ENCODE measurements at regions not wholly inside any gene's neighbourhood (a gene's known extent, or its start where the extent isn't known, plus 50 kb on each side); places are given as distances from the start of the nearest gene placed in this dataset.

- ATAC-seq (ENCODE audit: low read depth) (peak; percentile 83), DNase-seq (peak; percentile 84)
- Histone ChIP-seq H2BK20ac (ENCODE audit: low read depth, low read length) (no peak overlapping the region), H4K5ac (ENCODE audit: low read depth, low read length) (no peak overlapping the region), H3K27me3 (ENCODE audit: control insufficient read depth, insufficient read depth, low read length) (peaks cover 9% of the 10 kb centered on the region; the same call in 1 of the 2 replicates), H3K27ac (ENCODE audit: insufficient read depth, low read length) (no peak overlapping the region), H3K23ac (ENCODE audit: low read depth, low read length) (no peak overlapping the region), H3K4me3 (ENCODE audit: insufficient read depth, low read depth, low read length) (no peak overlapping the region), H3K18ac (ENCODE audit: low read depth, low read length) (no peak overlapping the region), H3K4ac (ENCODE audit: low read depth, low read length) (no peak overlapping the region), H3K4me1 (ENCODE audit: control insufficient read depth, insufficient read depth, low read length) (no peaks in the 10 kb centered on the region; the same call in 1 of the 2 replicates), H2BK120ac (ENCODE audit: low read depth, low read length) (no peak overlapping the region), H3K9ac (ENCODE audit: low read depth, low read length) (no peak overlapping the region), H2AFZ (replicated peaks; ENCODE audit: low read length, poor library complexity) (no peak overlapping the region), H3K56ac (ENCODE audit: extremely low read depth, insufficient read depth, low read length) (no peak overlapping the region), H4K91ac (ENCODE audit: insufficient read depth, low read depth, low read length) (no peak overlapping the region), H3K79me1 (ENCODE audit: low read depth in 1 of 2, low read length in 2 of 2) (no peaks in the 10 kb centered on the region), H2BK15ac (ENCODE audit: low read depth, low read length) (no peak overlapping the region), H3K14ac (replicated peaks; ENCODE audit: low read depth, low read length) (no peak overlapping the region), H3K9me1 (ENCODE audit: insufficient read depth, low read length) (no peaks in the 10 kb centered on the region), H3K9me3 (ENCODE audit: control insufficient read depth, insufficient read depth, low read length) (no peaks in the 10 kb centered on the region), H4K8ac (ENCODE audit: low read depth in 2 of 2, low read length in 2 of 2) (no peak overlapping the region), H2BK5ac (ENCODE audit: low read depth, low read length, poor library complexity, severe bottlenecking) (no peak overlapping the region), H2AK5ac (ENCODE audit: low read depth, low read length) (no peak overlapping the region), H2AK9ac (replicated peaks; ENCODE audit: low read depth, low read length, poor library complexity) (no peak overlapping the region), H4K20me1 (ENCODE audit: insufficient read depth, low read length) (no peaks in the 10 kb centered on the region), H3K4me2 (ENCODE audit: low read depth, low read length) (no peak overlapping the region), H3K36me3 (ENCODE audit: control insufficient read depth, insufficient read depth, low read length) (no peaks in the 10 kb centered on the region)
- ChIA-PET POLR2A (ENCODE audit: unreplicated experiment) (interaction anchor here (0.6 kb wide), 1 partner anchor 869 kb away, joined by 5 read pairs; no protein-coding TSS in a partner anchor), CTCF (no interaction called here)
- BruUV-seq (replicated peaks): no TSS peak
- intact Hi-C loops (cut with micrococcal nuclease): no loop called here
- WGBS, 2 experiments (ENCODE audit: extremely low coverage in 2 of 2, insufficient read length in 1 of 2): 17% methylated on average over 1 of the region's 4 CpGs; no CpG with 5 or more reads in 1 of the 2 experiments
- dilution Hi-C loops (cut with HindIII; ENCODE audit: low sequenced_read_pairs, unreplicated experiment): no loop called here
- TF ChIP-seq CEBPB (IDR thresholded peaks at IDR 0.05; ENCODE audit: low read depth, low read length) (peak; percentile 42; the same call in 1 of the 2 replicates), MAFK (IDR thresholded peaks at IDR 0.05; ENCODE audit: low read depth, low read length) (peak; percentile 64; the same call in 1 of the 2 replicates), MAZ (IDR thresholded peaks at IDR 0.05; ENCODE audit: borderline replicate concordance, low read depth, low read length) (no peak), RAD21 (IDR thresholded peaks at IDR 0.05; ENCODE audit: low read length) (no peak)
- in situ Hi-C loops (cut with MboI; ENCODE audit: low sequenced_read_pairs): no loop called here
Observed at GRCh38 chr16:65833171-65833871, 533.2 kb upstream of the CDH5 start.
